ENCODE measurements at regions not wholly inside any gene's neighbourhood (a gene's known extent, or its start where the extent isn't known, plus 50 kb on each side); places are given as distances from the start of the nearest gene placed in this dataset.

DNA sequence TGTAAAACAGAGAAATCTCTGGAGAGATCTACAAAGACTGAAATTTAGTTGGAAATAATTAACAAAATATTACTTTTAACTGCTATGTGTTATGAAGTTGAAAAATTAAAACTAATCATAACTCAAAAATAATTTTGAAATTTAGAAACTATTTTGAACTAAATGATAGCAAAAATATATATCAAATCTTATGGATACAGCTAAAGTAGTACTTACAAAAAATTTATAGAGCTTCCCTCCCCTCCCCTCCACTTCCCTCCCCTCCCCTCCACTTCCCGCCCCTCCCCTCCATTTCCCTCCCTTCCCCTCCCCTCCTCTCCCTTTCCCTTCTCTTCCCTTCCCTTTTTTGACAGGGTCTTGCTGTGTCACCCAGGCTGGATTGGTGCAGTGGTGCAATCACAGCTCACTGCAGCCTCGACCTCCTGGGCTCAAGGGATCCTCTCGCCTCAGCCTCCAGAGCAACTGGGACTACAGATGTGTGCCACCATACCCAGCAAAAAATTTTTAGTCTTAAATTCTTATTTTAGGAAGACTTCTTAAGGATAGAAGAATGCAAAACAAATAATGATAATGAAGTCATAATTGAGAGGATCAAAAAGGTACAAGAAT, 87.2 kb upstream of the RGS17 start:
- intact Hi-C loops (cut with micrococcal nuclease) = no loop called here
- H2AK9ac ChIP-seq (replicated peaks; ENCODE audit: low read depth, low read length, poor library complexity) = no peak overlapping the region
- no peak overlapping the region for H2BK5ac ChIP-seq (ENCODE audit: low read depth, low read length, poor library complexity, severe bottlenecking)
- H3K9ac ChIP-seq (ENCODE audit: low read depth, low read length) = no peak overlapping the region
- H3K4me3 ChIP-seq (ENCODE audit: insufficient read depth, low read depth, low read length) = no peak overlapping the region
- H3K9me3 ChIP-seq (ENCODE audit: control insufficient read depth, insufficient read depth, low read length) = no peaks in the 10 kb centered on the region
- no peak overlapping the region for H3K14ac ChIP-seq (replicated peaks; ENCODE audit: low read depth, low read length)
- H4K5ac ChIP-seq (ENCODE audit: low read depth, low read length) = no peak overlapping the region
- H2BK20ac ChIP-seq (ENCODE audit: low read depth, low read length) = no peak overlapping the region
- no peaks in the 10 kb centered on the region for H3K9me1 ChIP-seq (ENCODE audit: insufficient read depth, low read length)
- no peaks in the 10 kb centered on the region for H3K27me3 ChIP-seq (ENCODE audit: control insufficient read depth, insufficient read depth, low read length)
- WGBS, 2 experiments (ENCODE audit: extremely low coverage in 2 of 2, insufficient read length in 1 of 2) = no CpG with 5 or more reads among the region's 3 CpGs
- H2BK120ac ChIP-seq (ENCODE audit: low read depth, low read length) = no peak overlapping the region
- no peak overlapping the region for H3K4ac ChIP-seq (ENCODE audit: low read depth, low read length)
- H3K18ac ChIP-seq (ENCODE audit: low read depth, low read length) = no peak overlapping the region
- ATAC-seq (ENCODE audit: low read depth) (no peak), DNase-seq (no peak)
- no peak overlapping the region for H4K91ac ChIP-seq (ENCODE audit: insufficient read depth, low read depth, low read length)
- no peak overlapping the region for H4K8ac ChIP-seq (ENCODE audit: low read depth in 2 of 2, low read length in 2 of 2)
- TF ChIP-seq RFX5 (IDR thresholded peaks at IDR 0.05; ENCODE audit: low read depth, low read length) (no peak), SMC3 (IDR thresholded peaks at IDR 0.05; ENCODE audit: low read depth, low read length) (no peak), BHLHE40 (IDR thresholded peaks at IDR 0.05; ENCODE audit: low read depth, low read length) (no peak), MXI1 (IDR thresholded peaks at IDR 0.05; ENCODE audit: borderline replicate concordance, low read depth, low read length) (no peak), RCOR1 (IDR thresholded peaks at IDR 0.05; ENCODE audit: insufficient replicate concordance, low read length) (no peak)
- TF ChIP-seq, protein P1, sequence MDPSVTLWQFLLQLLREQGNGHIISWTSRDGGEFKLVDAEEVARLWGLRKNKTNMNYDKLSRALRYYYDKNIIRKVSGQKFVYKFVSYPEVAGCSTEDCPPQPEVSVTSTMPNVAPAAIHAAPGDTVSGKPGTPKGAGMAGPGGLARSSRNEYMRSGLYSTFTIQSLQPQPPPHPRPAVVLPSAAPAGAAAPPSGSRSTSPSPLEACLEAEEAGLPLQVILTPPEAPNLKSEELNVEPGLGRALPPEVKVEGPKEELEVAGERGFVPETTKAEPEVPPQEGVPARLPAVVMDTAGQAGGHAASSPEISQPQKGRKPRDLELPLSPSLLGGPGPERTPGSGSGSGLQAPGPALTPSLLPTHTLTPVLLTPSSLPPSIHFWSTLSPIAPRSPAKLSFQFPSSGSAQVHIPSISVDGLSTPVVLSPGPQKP (IDR thresholded peaks at IDR 0.05; ENCODE audit: borderline replicate concordance, low read depth, low read length) = no peak
- no peak overlapping the region for H3K23ac ChIP-seq (ENCODE audit: low read depth, low read length)
- H2AK5ac ChIP-seq (ENCODE audit: low read depth, low read length) = no peak overlapping the region
- dilution Hi-C loops (cut with HindIII; ENCODE audit: low sequenced_read_pairs, unreplicated experiment) = no loop called here
- ChIA-PET POLR2A (ENCODE audit: unreplicated experiment) (no interaction called here), CTCF (interaction anchor here (0.8 kb wide), 1 partner anchor 14 kb away, joined by 6 read pairs; no protein-coding TSS in a partner anchor)
- no peak overlapping the region for H2BK15ac ChIP-seq (ENCODE audit: low read depth, low read length)
- H3K79me1 ChIP-seq (ENCODE audit: low read depth in 1 of 2, low read length in 2 of 2) = no peaks in the 10 kb centered on the region
- peaks cover 5% of the 10 kb centered on the region; the same call in 1 of the 2 replicates for H3K4me1 ChIP-seq (ENCODE audit: control insufficient read depth, insufficient read depth, low read length)
- H2AFZ ChIP-seq (replicated peaks; ENCODE audit: low read length, poor library complexity) = no peak overlapping the region
- H3K27ac ChIP-seq (ENCODE audit: insufficient read depth, low read length) = no peak overlapping the region
- BruUV-seq (replicated peaks) = no TSS peak
- H3K36me3 ChIP-seq (ENCODE audit: control insufficient read depth, insufficient read depth, low read length) = no peaks in the 10 kb centered on the region
- H3K56ac ChIP-seq (ENCODE audit: extremely low read depth, insufficient read depth, low read length) = no peak overlapping the region
- no peaks in the 10 kb centered on the region for H4K20me1 ChIP-seq (ENCODE audit: insufficient read depth, low read length)
- H3K4me2 ChIP-seq (ENCODE audit: low read depth, low read length) = no peak overlapping the region
- in situ Hi-C loops (cut with MboI; ENCODE audit: low sequenced_read_pairs) = no loop called here
